ENCODE measurements at regions not wholly inside any gene's neighbourhood (a gene's known extent, or its start where the extent isn't known, plus 50 kb on each side); places are given as distances from the start of the nearest gene placed in this dataset.

GRCh38 chr3:159418571-159419526 lies 569.8 kb upstream of the IL12A start:
- H3K36me3 ChIP-seq (ENCODE audit: control insufficient read depth, insufficient read depth, low read length), result no peaks in the 10 kb centered on the region
- H3K27me3 ChIP-seq (ENCODE audit: control insufficient read depth, insufficient read depth, low read length), result no peaks in the 10 kb centered on the region
- DNase-seq (ENCODE audit: low read depth), result peak; percentile 65
- TF ChIP-seq CTCF (IDR thresholded peaks at IDR 0.05; ENCODE audit: insufficient read depth, low read length, severe bottlenecking), result no peak
- FAIRE-seq, result peak; percentile 86
- no peak overlapping the region for H3K4me3 ChIP-seq (ENCODE audit: low read depth, low read length)

- no peak for FAIRE-seq
- H3K27me3 ChIP-seq (ENCODE audit: control insufficient read depth, insufficient read depth, low read length), result no peaks in the 10 kb centered on the region
- no peak for DNase-seq (ENCODE audit: low read depth)
- no peaks in the 10 kb centered on the region for H3K36me3 ChIP-seq (ENCODE audit: control insufficient read depth, insufficient read depth, low read length)
- no peak for TF ChIP-seq CTCF (IDR thresholded peaks at IDR 0.05; ENCODE audit: insufficient read depth, low read length, severe bottlenecking)
- no peak overlapping the region for H3K4me3 ChIP-seq (ENCODE audit: low read depth, low read length)
Measured at GRCh38 chr3:159429702-159430101, 558.9 kb upstream of the IL12A start.

- FAIRE-seq (no peak), DNase-seq (ENCODE audit: low read depth) (peak; percentile 30)
Measured at GRCh38 chr3:159432682-159433340, 555.8 kb upstream of the IL12A start.

GRCh38 chr3:159439346-159439745 lies 549.3 kb upstream of the IL12A start:
- TF ChIP-seq CTCF (IDR thresholded peaks at IDR 0.05; ENCODE audit: insufficient read depth, low read length, severe bottlenecking), result no peak
- DNase-seq (ENCODE audit: low read depth), result no peak
- Histone ChIP-seq H3K4me3 (ENCODE audit: low read depth, low read length) (no peak overlapping the region), H3K27me3 (ENCODE audit: control insufficient read depth, insufficient read depth, low read length) (peaks cover 4% of the 10 kb centered on the region), H3K36me3 (ENCODE audit: control insufficient read depth, insufficient read depth, low read length) (no peaks in the 10 kb centered on the region)
- no peak for FAIRE-seq

More at GRCh38 chr3:159432682-159433340, 555.8 kb upstream of the IL12A start:
- H3K36me3 ChIP-seq (ENCODE audit: control insufficient read depth, insufficient read depth, low read length), result no peaks in the 10 kb centered on the region
- peaks cover 4% of the 10 kb centered on the region for H3K27me3 ChIP-seq (ENCODE audit: control insufficient read depth, insufficient read depth, low read length)
- no peak for TF ChIP-seq CTCF (IDR thresholded peaks at IDR 0.05; ENCODE audit: insufficient read depth, low read length, severe bottlenecking)
- no peak overlapping the region for H3K4me3 ChIP-seq (ENCODE audit: low read depth, low read length)

- H3K4me3 ChIP-seq (ENCODE audit: low read depth, low read length), result no peak overlapping the region
- DNase-seq (ENCODE audit: low read depth), result no peak
- FAIRE-seq, result no peak
- TF ChIP-seq CTCF (IDR thresholded peaks at IDR 0.05; ENCODE audit: insufficient read depth, low read length, severe bottlenecking), result no peak
- peaks cover 2% of the 10 kb centered on the region for H3K27me3 ChIP-seq (ENCODE audit: control insufficient read depth, insufficient read depth, low read length)
- H3K36me3 ChIP-seq (ENCODE audit: control insufficient read depth, insufficient read depth, low read length), result no peaks in the 10 kb centered on the region
Measured at GRCh38 chr3:159441279-159441678, 547.4 kb upstream of the IL12A start.

All from bronchial epithelial cell (primary cell).